ENCODE measurements at regions not wholly inside any gene's neighbourhood (a gene's known extent, or its start where the extent isn't known, plus 50 kb on each side); places are given as distances from the start of the nearest gene placed in this dataset.
"Not testable (repeated sequence)": the region's sequence is repeated elsewhere in the genome, so short reads cannot be mapped to it uniquely, and the experiment has no call there.

- in situ Hi-C loops (cut with HindIII; ENCODE audit: low sequenced_read_pairs): no loop called here
- no peak overlapping the region for H3K4me3 ChIP-seq (ENCODE audit: low read depth, low read length)
- DNase-seq (ENCODE audit: low read depth): no peak
- TF ChIP-seq CTCF (IDR thresholded peaks at IDR 0.05; ENCODE audit: low read depth, low read length, missing control alignments): no peak
These were observed 1470.8 kb upstream of the ADGRL3 start for GRCh38 chr4:59729321-59729720.

- DNase-seq (ENCODE audit: low read depth): no peak
- H3K4me3 ChIP-seq (ENCODE audit: low read depth, low read length): no peak overlapping the region
- in situ Hi-C loops (cut with HindIII; ENCODE audit: low sequenced_read_pairs): no loop called here
- TF ChIP-seq CTCF (IDR thresholded peaks at IDR 0.05; ENCODE audit: low read depth, low read length, missing control alignments): no peak
These were observed 1451.7 kb upstream of the ADGRL3 start for GRCh38 chr4:59748433-59748832.

GRCh38 chr4:59759082-59759825 lies 1440.9 kb upstream of the ADGRL3 start:
- DNase-seq (ENCODE audit: low read depth): no peak

GRCh38 chr4:59762344-59762743 lies 1437.8 kb upstream of the ADGRL3 start:
- H3K4me3 ChIP-seq (ENCODE audit: low read depth, low read length): no peak overlapping the region
- in situ Hi-C loops (cut with HindIII; ENCODE audit: low sequenced_read_pairs): no loop called here
- no peak for TF ChIP-seq CTCF (IDR thresholded peaks at IDR 0.05; ENCODE audit: low read depth, low read length, missing control alignments)
- no peak for DNase-seq (ENCODE audit: low read depth)

More at GRCh38 chr4:59759082-59759825, 1440.9 kb upstream of the ADGRL3 start:
- TF ChIP-seq CTCF (IDR thresholded peaks at IDR 0.05; ENCODE audit: low read depth, low read length, missing control alignments): no peak
- H3K4me3 ChIP-seq (ENCODE audit: low read depth, low read length): no peak overlapping the region
- in situ Hi-C loops (cut with HindIII; ENCODE audit: low sequenced_read_pairs): no loop called here

- in situ Hi-C loops (cut with HindIII; ENCODE audit: low sequenced_read_pairs): no loop called here
These were observed 1429.4 kb upstream of the ADGRL3 start for GRCh38 chr4:59770601-59771264.

GRCh38 chr4:59772641-59773139 lies 1427.4 kb upstream of the ADGRL3 start:
- no peak for DNase-seq (ENCODE audit: low read depth)
- no peak overlapping the region for H3K4me3 ChIP-seq (ENCODE audit: low read depth, low read length)
- TF ChIP-seq CTCF (IDR thresholded peaks at IDR 0.05; ENCODE audit: low read depth, low read length, missing control alignments): no peak
- in situ Hi-C loops (cut with HindIII; ENCODE audit: low sequenced_read_pairs): no loop called here

More at GRCh38 chr4:59770601-59771264, 1429.4 kb upstream of the ADGRL3 start:
- TF ChIP-seq CTCF (IDR thresholded peaks at IDR 0.05; ENCODE audit: low read depth, low read length, missing control alignments): no peak
- DNase-seq (ENCODE audit: low read depth): no peak
- no peak overlapping the region for H3K4me3 ChIP-seq (ENCODE audit: low read depth, low read length)

- DNase-seq (ENCODE audit: low read depth); in situ Hi-C loops (cut with HindIII; ENCODE audit: low sequenced_read_pairs); H3K4me3 ChIP-seq (ENCODE audit: low read depth, low read length): not testable (repeated sequence)
These were observed 1419.9 kb upstream of the ADGRL3 start for GRCh38 chr4:59780271-59780670.

All from astrocyte of the cerebellum (primary cell).